H9 (cell line): ENCODE measurements at regions not wholly inside any gene's neighbourhood (a gene's known extent, or its start where the extent isn't known, plus 50 kb on each side); places are given as distances from the start of the nearest gene placed in this dataset.

Experiments
- DNase-seq: peaks from one replicate; pipeline ENCODE4 v3.0.0-alpha.2; 2017
- H2AFZ ChIP-seq: one replicate; pipeline ENCODE4 v1.6.1; 2013; ENCODE audit warnings: mild to moderate bottlenecking, low read length, control low read depth, moderate library complexity
- H2AK5ac ChIP-seq: 2 replicates; pipeline ENCODE4 v1.6.1; 2013; ENCODE audit warnings: low read length, control low read depth, mixed read lengths; ENCODE audit not compliant: insufficient read length
- H2BK120ac ChIP-seq: one replicate; pipeline ENCODE4 v1.6.1; 2013; ENCODE audit warnings: low read depth, mild to moderate bottlenecking, low read length, control low read depth, inconsistent platforms; ENCODE audit not compliant: poor library complexity, severe bottlenecking
- H2BK12ac ChIP-seq: 2 replicates; pipeline ENCODE4 v1.6.1; 2013; ENCODE audit warnings: low read length, control low read depth, mixed read lengths, low read depth; ENCODE audit not compliant: insufficient read length
- H2BK15ac ChIP-seq: 2 replicates; pipeline ENCODE4 v1.6.1; 2013; ENCODE audit warnings: low read depth, low read length, control low read depth
- H2BK20ac ChIP-seq: one replicate; pipeline ENCODE4 v1.6.1; 2013; ENCODE audit warnings: low read depth, mild to moderate bottlenecking, low read length, control low read depth, inconsistent platforms; ENCODE audit not compliant: poor library complexity, severe bottlenecking
- H2BK5ac ChIP-seq: 2 replicates; pipeline ENCODE4 v1.6.1; 2013; ENCODE audit warnings: low read length, control low read depth, mixed read lengths; ENCODE audit not compliant: insufficient read length
- H3K14ac ChIP-seq: 2 replicates; pipeline ENCODE4 v1.6.1; 2013; ENCODE audit warnings: low read length, control low read depth; ENCODE audit not compliant: insufficient read depth
- H3K18ac ChIP-seq: 2 replicates; pipeline ENCODE4 v1.6.1; 2013; ENCODE audit warnings: low read depth, mild to moderate bottlenecking, mixed read lengths, low read length, control low read depth; ENCODE audit not compliant: insufficient read length
- H3K23ac ChIP-seq: 2 replicates; pipeline ENCODE4 v1.6.1; 2013; ENCODE audit warnings: low read length, control low read depth, mixed read lengths, low read depth; ENCODE audit not compliant: insufficient read length
- H3K23me2 ChIP-seq: 2 replicates; pipeline ENCODE4 v1.6.1; 2013; ENCODE audit warnings: low read depth, mild to moderate bottlenecking, mixed read lengths, low read length, control low read depth; ENCODE audit not compliant: insufficient read length, poor library complexity, severe bottlenecking
- H3K27ac ChIP-seq: 2 replicates; pipeline ENCODE4 v1.5.1; 2013; ENCODE audit warnings: low read length, control low read depth, mixed read lengths, low read depth; ENCODE audit not compliant: insufficient read length
- H3K27me3 ChIP-seq: 2 replicates; pipeline ENCODE4 v1.6.1; 2013; ENCODE audit warnings: low read length, control low read depth, inconsistent platforms; ENCODE audit not compliant: insufficient read depth
- H3K4ac ChIP-seq: 2 replicates; pipeline ENCODE4 v1.6.1; 2013; ENCODE audit warnings: low read depth, mild to moderate bottlenecking, control low read depth, inconsistent platforms, low read length, moderate library complexity
- H3K4me1 ChIP-seq: 2 replicates; pipeline ENCODE4 v1.6.1; 2013; ENCODE audit warnings: low read length, control low read depth, inconsistent platforms; ENCODE audit not compliant: insufficient read depth
- H3K4me2 ChIP-seq: 2 replicates; pipeline ENCODE4 v1.6.1; 2013; ENCODE audit warnings: low read length, control low read depth, mixed read lengths; ENCODE audit not compliant: insufficient read length, insufficient read depth
- H3K56ac ChIP-seq: 2 replicates; pipeline ENCODE4 v1.6.1; 2013; ENCODE audit warnings: low read depth, mild to moderate bottlenecking, mixed read lengths, low read length, control low read depth; ENCODE audit not compliant: insufficient read length
- H3K79me1 ChIP-seq: 2 replicates; pipeline ENCODE4 v1.6.1; 2013; ENCODE audit warnings: low read depth, mild to moderate bottlenecking, moderate library complexity, low read length, control low read depth, inconsistent platforms; ENCODE audit not compliant: insufficient read depth, poor library complexity, severe bottlenecking
- H3K79me2 ChIP-seq: 2 replicates; pipeline ENCODE4 v1.6.1; 2013; ENCODE audit warnings: low read length, control low read depth, inconsistent platforms; ENCODE audit not compliant: insufficient read depth
- H3K9ac ChIP-seq: 2 replicates; pipeline ENCODE4 v1.6.1; 2013; ENCODE audit warnings: low read length, control low read depth, mixed read lengths; ENCODE audit not compliant: insufficient read length; ENCODE audit errors: extremely low read depth
- H3K9me3 ChIP-seq: one replicate; pipeline ENCODE4 v1.6.1; 2013; ENCODE audit warnings: low read depth, low read length, inconsistent platforms; ENCODE audit not compliant: control insufficient read depth
- H3T11ph ChIP-seq: one replicate; pipeline ENCODE4 v1.6.1; 2013; ENCODE audit warnings: mild to moderate bottlenecking, low read length, control low read depth, inconsistent platforms
- H4K20me1 ChIP-seq: one replicate; pipeline ENCODE4 v1.6.1; 2013; ENCODE audit not compliant: control insufficient read depth, insufficient read length, insufficient read depth
- H4K5ac ChIP-seq: 2 replicates; pipeline ENCODE4 v1.6.1; 2013; ENCODE audit warnings: low read depth, mild to moderate bottlenecking, mixed read lengths, low read length, control low read depth; ENCODE audit not compliant: insufficient read length
- H4K8ac ChIP-seq: replicated peaks from 2 replicates; pipeline ENCODE4 v1.6.1; 2013; ENCODE audit warnings: low read length, control low read depth, mixed read lengths, low read depth; ENCODE audit not compliant: insufficient read length
- H4K91ac ChIP-seq: 2 replicates; pipeline ENCODE4 v1.6.1; 2013; ENCODE audit warnings: low read depth, mild to moderate bottlenecking, moderate library complexity, mixed read lengths, low read length, control low read depth; ENCODE audit not compliant: insufficient read length
- H3K27ac Mint-ChIP-seq, 3 experiments: 2 replicates in 2 of 3; 3 replicates in 1 of 3; pipeline ENCODE4 v1.8.0; 2020 to 2021; ENCODE audit warnings: mixed read lengths in 3 of 3, mild to moderate bottlenecking in 1 of 3, moderate library complexity in 1 of 3
- H3K27me3 Mint-ChIP-seq: 2 replicates; pipeline ENCODE4 v1.8.0; 2021; ENCODE audit warnings: low read depth, mild to moderate bottlenecking, moderate library complexity, mixed read lengths
- H3K36me3 Mint-ChIP-seq, 3 experiments: 2 replicates in 2 of 3; 3 replicates in 1 of 3; pipeline ENCODE4 v1.8.0; 2020 to 2021; ENCODE audit warnings: low read depth in 3 of 3, mixed read lengths in 3 of 3; ENCODE audit not compliant: insufficient read depth in 1 of 3
- H3K4me1 Mint-ChIP-seq, 2 experiments: 2 replicates each; pipeline ENCODE4 v1.8.0; 2020; ENCODE audit warnings: mixed read lengths in 2 of 2
- H3K4me3 Mint-ChIP-seq, 2 experiments: 2 replicates in 1 of 2; 3 replicates in 1 of 2; pipeline ENCODE4 v1.8.0; 2020 to 2021; ENCODE audit warnings: mild to moderate bottlenecking in 2 of 2, mixed read lengths in 2 of 2, moderate library complexity in 1 of 2
- H3K9me3 Mint-ChIP-seq, 2 experiments: 2 replicates in 1 of 2; 3 replicates in 1 of 2; pipeline ENCODE4 v1.8.0; 2020; ENCODE audit warnings: mild to moderate bottlenecking in 2 of 2, mixed read lengths in 2 of 2, moderate library complexity in 1 of 2
- CTCF ChIP-seq: fragments of 200-600 bp; sonication (generic); conservative IDR thresholded peaks from 3 replicates; pipeline ENCODE4 v1.8.0; 2021; ENCODE audit warnings: antibody characterized with exemption, mild to moderate bottlenecking
- WGBS: extraction: QIAGEN DNeasy Blood & Tissue Kit; methylation state at CpG from one replicate; pipeline ENCODE4 v1.1.7; 2013; ENCODE audit warnings: missing lambda C conversion rate, low lambda C conversion rate, mixed read lengths; ENCODE audit not compliant: insufficient read length; ENCODE audit errors: extremely low coverage; 5-methylcytosine and 5-hydroxymethylcytosine counted together

- H3K4me1 Mint-ChIP-seq, result no peaks in the 10 kb centered on the region
- H3K4me1 ChIP-seq, result no peaks in the 10 kb centered on the region
These were observed 105.2 kb upstream of the MGMT start for GRCh38 chr10:129361676-129362376.

More at GRCh38 chr10:129361676-129362376, 105.2 kb upstream of the MGMT start:
- Histone ChIP-seq H3K14ac (peak overlapping the region; percentile 30; the same call in 1 of the 2 replicates), H4K5ac (no peak overlapping the region), H3K23ac (no peak overlapping the region), H2AFZ (no peak overlapping the region), H4K8ac (no peak overlapping the region), H3K4ac (no peak overlapping the region), H3K18ac (no peak overlapping the region), H4K20me1 (no peaks in the 10 kb centered on the region), H3K56ac (no peak overlapping the region), H2BK120ac (no peak overlapping the region), H3K79me2 (no peaks in the 10 kb centered on the region), H3K23me2 (no peaks in the 10 kb centered on the region), H3K79me1 (no peaks in the 10 kb centered on the region), H2AK5ac (no peak overlapping the region), H3T11ph (no peak overlapping the region), H3K27me3 (no peaks in the 10 kb centered on the region), H4K91ac (no peak overlapping the region), H3K9me3 (no peaks in the 10 kb centered on the region), H3K4me2 (no peak overlapping the region), H3K27ac (no peak overlapping the region), H3K9ac (no peak overlapping the region), H2BK15ac (no peak overlapping the region), H2BK5ac (no peak overlapping the region), H2BK12ac (no peak overlapping the region), H2BK20ac (no peak overlapping the region)
- H3K27me3 Mint-ChIP-seq, result no peaks in the 10 kb centered on the region
- peaks cover 0 to 5% (median 0%) of the 10 kb centered on the region in 3 experiments; a peak in 2 of 7 replicates for H3K36me3 Mint-ChIP-seq
- H3K27ac Mint-ChIP-seq, result no peak overlapping the region
- TF ChIP-seq CTCF, result no peak
- no peak overlapping the region for H3K4me3 Mint-ChIP-seq
- DNase-seq, result no peak
- H3K9me3 Mint-ChIP-seq, result peaks cover 3 to 6% of the 10 kb centered on the region in 2 experiments
- no CpG with 5 or more reads among the region's 18 CpGs for WGBS
